ENCODE measurements at regions not wholly inside any gene's neighbourhood (a gene's known extent, or its start where the extent isn't known, plus 50 kb on each side); places are given as distances from the start of the nearest gene placed in this dataset.
"Not testable (repeated sequence)": the region's sequence is repeated elsewhere in the genome, so short reads cannot be mapped to it uniquely, and the experiment has no call there.

GRCh38 chr12:71385155-71385554 lies 54.4 kb upstream of the LGR5 start:
- FAIRE-seq = no peak

GRCh38 chr12:71376711-71377355 lies 62.8 kb upstream of the LGR5 start:
- FAIRE-seq = not testable (repeated sequence)

- FAIRE-seq = no peak
Measured at GRCh38 chr12:71371122-71371521, 68.5 kb upstream of the LGR5 start.

GRCh38 chr12:71360013-71360412 lies 79.6 kb upstream of the LGR5 start:
- no peak for FAIRE-seq

GRCh38 chr12:71356569-71356968 lies 83.0 kb upstream of the LGR5 start:
- peak; percentile 74 for FAIRE-seq

- FAIRE-seq = no peak
Measured at GRCh38 chr12:71354871-71355270, 84.7 kb upstream of the LGR5 start.

GRCh38 chr12:71353607-71354006 lies 86.0 kb upstream of the LGR5 start:
- no peak for FAIRE-seq

- FAIRE-seq = no peak
Measured at GRCh38 chr12:71349950-71350349, 89.6 kb upstream of the LGR5 start.

- no peak for FAIRE-seq
Measured at GRCh38 chr12:71338933-71339332, 100.7 kb upstream of the LGR5 start.

GRCh38 chr12:71335963-71336257 lies 103.7 kb upstream of the LGR5 start:
- no peak for FAIRE-seq

- FAIRE-seq = no peak
Measured at GRCh38 chr12:71335151-71335962, 104.2 kb upstream of the LGR5 start.

GRCh38 chr12:71333418-71333817 lies 106.2 kb upstream of the LGR5 start:
- FAIRE-seq = no peak

- FAIRE-seq = no peak
Measured at GRCh38 chr12:71329956-71330355, 109.6 kb upstream of the LGR5 start.

- FAIRE-seq = no peak
Measured at GRCh38 chr12:71321531-71321930, 118.1 kb upstream of the LGR5 start.

GRCh38 chr12:71321130-71321529 lies 118.5 kb upstream of the LGR5 start:
- no peak for FAIRE-seq

GRCh38 chr12:71315328-71315985 lies 124.1 kb upstream of the LGR5 start:
- FAIRE-seq = no peak

GRCh38 chr12:71312768-71313403 lies 126.7 kb upstream of the LGR5 start:
- no peak for FAIRE-seq

- FAIRE-seq = not testable (repeated sequence)
Measured at GRCh38 chr12:71311611-71312010, 128.0 kb upstream of the LGR5 start.

- FAIRE-seq = no peak
Measured at GRCh38 chr12:71306808-71307207, 132.8 kb upstream of the LGR5 start.

- FAIRE-seq = no peak
Measured at GRCh38 chr12:71304306-71304705, 135.3 kb upstream of the LGR5 start.

GRCh38 chr12:71303199-71303598 lies 136.4 kb upstream of the LGR5 start:
- FAIRE-seq = no peak

- FAIRE-seq = no peak
Measured at GRCh38 chr12:71300772-71301675, 138.6 kb upstream of the LGR5 start.
